Glutamatergic neuron (in vitro differentiated cells): ENCODE measurements at regions not wholly inside any gene's neighbourhood (a gene's known extent, or its start where the extent isn't known, plus 50 kb on each side); places are given as distances from the start of the nearest gene placed in this dataset.

Experiments
- DNase-seq: peaks from one replicate; pipeline ENCODE4 v3.0.0; 2022
- H3K27ac Mint-ChIP-seq: one replicate; pipeline ENCODE4 v1.8.0; 2020; ENCODE audit warnings: mild to moderate bottlenecking, mixed read lengths, inconsistent platforms; ENCODE audit not compliant: unreplicated experiment
- H3K27me3 Mint-ChIP-seq: one replicate; pipeline ENCODE4 v1.8.0; 2020; ENCODE audit warnings: mild to moderate bottlenecking, moderate library complexity, mixed read lengths, inconsistent platforms; ENCODE audit not compliant: unreplicated experiment
- H3K36me3 Mint-ChIP-seq: one replicate; pipeline ENCODE4 v1.8.0; 2020; ENCODE audit warnings: mild to moderate bottlenecking, mixed read lengths, inconsistent platforms; ENCODE audit not compliant: unreplicated experiment
- H3K4me1 Mint-ChIP-seq: one replicate; pipeline ENCODE4 v1.8.0; 2020; ENCODE audit warnings: mild to moderate bottlenecking, low read depth, mixed read lengths, inconsistent platforms; ENCODE audit not compliant: unreplicated experiment
- H3K4me3 Mint-ChIP-seq: one replicate; pipeline ENCODE4 v1.8.0; 2020; ENCODE audit warnings: mild to moderate bottlenecking, mixed read lengths, inconsistent platforms; ENCODE audit not compliant: unreplicated experiment
- H3K9me3 Mint-ChIP-seq: one replicate; pipeline ENCODE4 v1.8.0; 2020; ENCODE audit warnings: mild to moderate bottlenecking, moderate library complexity, mixed read lengths, inconsistent platforms; ENCODE audit not compliant: unreplicated experiment
- TF ChIP-seq, protein P1 (sequence below): fragments of 200-600 bp; sonication (generic); IDR thresholded peaks from one replicate; pipeline ENCODE4 v1.5.0; 2021; ENCODE audit not compliant: partially characterized antibody, unreplicated experiment

DNA sequence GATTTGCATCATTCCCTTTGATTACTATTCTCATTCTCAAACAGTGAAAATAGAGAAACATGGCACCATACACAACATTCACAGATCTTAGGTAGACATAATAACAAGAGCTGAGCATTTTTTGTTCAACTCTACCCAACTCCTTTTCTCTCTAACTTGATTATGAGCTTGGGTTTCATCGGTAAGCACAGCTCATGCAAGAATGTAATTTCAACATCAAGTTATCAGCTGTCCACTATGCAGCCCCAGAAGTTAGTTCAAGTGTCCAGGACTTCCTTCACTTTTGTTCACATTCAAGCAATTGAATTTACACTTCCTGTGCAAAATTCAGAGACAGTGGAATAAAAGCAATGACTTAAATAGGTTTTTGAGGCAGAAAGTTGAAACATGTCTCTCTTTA, 297.7 kb upstream of the SASH1 start:
- H3K27ac Mint-ChIP-seq: no peak overlapping the region
- H3K36me3 Mint-ChIP-seq: peaks cover 6% of the 10 kb centered on the region
- H3K9me3 Mint-ChIP-seq: no peaks in the 10 kb centered on the region
- no peak overlapping the region for H3K4me3 Mint-ChIP-seq
- H3K27me3 Mint-ChIP-seq: no peaks in the 10 kb centered on the region
- no peak for DNase-seq
- no peaks in the 10 kb centered on the region for H3K4me1 Mint-ChIP-seq
- TF ChIP-seq, protein P1, sequence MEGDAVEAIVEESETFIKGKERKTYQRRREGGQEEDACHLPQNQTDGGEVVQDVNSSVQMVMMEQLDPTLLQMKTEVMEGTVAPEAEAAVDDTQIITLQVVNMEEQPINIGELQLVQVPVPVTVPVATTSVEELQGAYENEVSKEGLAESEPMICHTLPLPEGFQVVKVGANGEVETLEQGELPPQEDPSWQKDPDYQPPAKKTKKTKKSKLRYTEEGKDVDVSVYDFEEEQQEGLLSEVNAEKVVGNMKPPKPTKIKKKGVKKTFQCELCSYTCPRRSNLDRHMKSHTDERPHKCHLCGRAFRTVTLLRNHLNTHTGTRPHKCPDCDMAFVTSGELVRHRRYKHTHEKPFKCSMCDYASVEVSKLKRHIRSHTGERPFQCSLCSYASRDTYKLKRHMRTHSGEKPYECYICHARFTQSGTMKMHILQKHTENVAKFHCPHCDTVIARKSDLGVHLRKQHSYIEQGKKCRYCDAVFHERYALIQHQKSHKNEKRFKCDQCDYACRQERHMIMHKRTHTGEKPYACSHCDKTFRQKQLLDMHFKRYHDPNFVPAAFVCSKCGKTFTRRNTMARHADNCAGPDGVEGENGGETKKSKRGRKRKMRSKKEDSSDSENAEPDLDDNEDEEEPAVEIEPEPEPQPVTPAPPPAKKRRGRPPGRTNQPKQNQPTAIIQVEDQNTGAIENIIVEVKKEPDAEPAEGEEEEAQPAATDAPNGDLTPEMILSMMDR: no peak

DNA sequence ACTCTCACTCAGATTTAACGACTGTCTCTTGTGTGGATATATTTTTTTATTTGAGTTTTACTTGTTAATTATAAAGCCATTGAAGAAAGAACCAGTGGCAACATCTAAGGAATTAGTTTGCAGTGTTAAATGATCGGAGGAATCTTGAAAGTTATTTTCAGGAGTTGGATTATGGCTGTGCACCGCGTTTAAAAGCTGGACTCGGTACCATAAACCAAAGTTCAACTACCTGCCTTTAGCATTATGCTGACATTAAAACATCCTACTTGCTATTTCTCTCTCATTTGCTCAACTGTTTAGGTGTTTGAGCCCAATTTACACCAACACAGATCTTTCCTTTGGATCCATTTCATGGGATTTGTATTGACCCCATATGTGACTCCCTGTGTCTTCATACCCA, 289.4 kb upstream of the SASH1 start:
- H3K9me3 Mint-ChIP-seq: no peaks in the 10 kb centered on the region
- peaks cover 4% of the 10 kb centered on the region for H3K36me3 Mint-ChIP-seq
- TF ChIP-seq, protein P1: no peak
- DNase-seq: no peak
- no peaks in the 10 kb centered on the region for H3K4me1 Mint-ChIP-seq
- no peak overlapping the region for H3K4me3 Mint-ChIP-seq
- no peak overlapping the region for H3K27ac Mint-ChIP-seq
- H3K27me3 Mint-ChIP-seq: peaks cover 2% of the 10 kb centered on the region

DNA sequence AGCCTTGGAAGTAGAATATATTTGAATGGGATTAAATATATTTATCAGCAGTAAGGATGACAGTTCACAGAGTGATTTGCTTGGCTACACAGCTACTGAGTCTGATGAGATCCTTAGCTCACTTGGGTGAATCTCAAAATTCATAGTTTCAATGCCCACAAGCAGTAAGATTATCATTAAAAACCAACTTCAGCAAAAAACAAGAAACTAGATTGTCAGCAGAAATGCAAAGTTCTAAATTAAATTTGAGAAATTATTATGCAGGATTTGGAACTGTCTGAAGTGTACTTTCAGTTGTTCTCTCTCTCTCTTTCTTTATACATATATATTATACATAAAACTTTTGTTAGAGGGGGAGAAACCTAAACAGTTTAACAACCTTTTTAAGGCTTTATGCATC, 288.8 kb upstream of the SASH1 start:
- Mint-ChIP-seq H3K36me3 (peaks cover 4% of the 10 kb centered on the region), H3K27ac (no peak overlapping the region), H3K9me3 (no peaks in the 10 kb centered on the region), H3K4me3 (no peak overlapping the region), H3K4me1 (no peaks in the 10 kb centered on the region), H3K27me3 (peaks cover 2% of the 10 kb centered on the region)
- TF ChIP-seq, protein P1: no peak
- DNase-seq: no peak

DNA sequence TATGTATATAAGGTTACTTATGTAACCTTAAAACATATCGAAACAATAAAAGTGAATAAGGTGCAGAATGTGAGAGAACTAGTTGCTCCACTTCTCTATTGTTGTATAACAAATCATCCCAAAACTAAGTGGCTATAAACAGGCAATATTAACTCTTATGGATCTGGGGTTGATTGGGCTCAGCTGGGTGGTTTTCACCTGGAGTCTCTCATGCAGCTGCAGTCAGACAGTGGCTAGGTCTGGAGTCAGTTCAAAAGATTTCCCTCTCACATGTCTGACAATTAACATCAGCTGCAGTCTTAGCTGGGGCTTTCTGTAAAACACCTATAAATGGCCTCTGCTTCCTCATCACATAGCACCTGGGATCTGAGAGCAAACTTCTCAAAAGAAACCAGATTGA, 288.4 kb upstream of the SASH1 start:
- no peak for DNase-seq
- H3K4me3 Mint-ChIP-seq: no peak overlapping the region
- no peaks in the 10 kb centered on the region for H3K9me3 Mint-ChIP-seq
- peaks cover 2% of the 10 kb centered on the region for H3K27me3 Mint-ChIP-seq
- peaks cover 4% of the 10 kb centered on the region for H3K36me3 Mint-ChIP-seq
- H3K27ac Mint-ChIP-seq: no peak overlapping the region
- H3K4me1 Mint-ChIP-seq: no peaks in the 10 kb centered on the region
- TF ChIP-seq, protein P1: no peak

DNA sequence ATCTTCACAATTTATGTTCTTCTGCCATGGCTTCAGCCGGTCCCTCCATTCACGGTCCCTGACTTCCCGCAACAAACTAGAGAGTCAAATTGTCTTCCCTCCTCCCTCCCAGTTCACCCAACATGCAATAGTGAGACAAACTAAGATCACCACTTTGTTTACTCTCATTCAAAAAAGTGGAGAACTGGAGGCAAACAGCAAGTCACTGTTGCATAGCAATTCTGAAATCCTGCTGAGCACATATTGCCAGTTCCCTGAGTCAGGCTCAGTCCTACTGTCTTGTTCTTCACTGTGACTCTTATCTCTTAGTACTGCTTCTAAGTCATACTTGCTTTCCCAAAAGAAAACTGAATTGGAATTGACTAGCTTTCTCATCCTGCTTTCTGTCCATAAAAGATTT, 287.2 kb upstream of the SASH1 start:
- H3K27me3 Mint-ChIP-seq: peaks cover 2% of the 10 kb centered on the region
- no peak for DNase-seq
- H3K27ac Mint-ChIP-seq: no peak overlapping the region
- no peaks in the 10 kb centered on the region for H3K4me1 Mint-ChIP-seq
- H3K36me3 Mint-ChIP-seq: peaks cover 6% of the 10 kb centered on the region
- H3K9me3 Mint-ChIP-seq: peaks cover 1% of the 10 kb centered on the region
- H3K4me3 Mint-ChIP-seq: no peak overlapping the region
- TF ChIP-seq, protein P1: no peak
